Femur (tissue), 1 donor: ENCODE measurements at regions not wholly inside any gene's neighbourhood (a gene's known extent, or its start where the extent isn't known, plus 50 kb on each side); places are given as distances from the start of the nearest gene placed in this dataset.

Experiments
- DNase-seq: peaks from one replicate; pipeline ENCODE4 v3.0.0-alpha.2; 2017

GRCh38 chr2:6641956-6642355, 223.8 kb downstream of the CMPK2 start:
- DNase-seq, result no peak

- DNase-seq, result no peak
Observed at GRCh38 chr2:6644261-6644660, 221.4 kb downstream of the CMPK2 start.

GRCh38 chr2:6645004-6645403, 220.7 kb downstream of the CMPK2 start:
- no peak for DNase-seq

- DNase-seq, result no peak
Observed at GRCh38 chr2:6645672-6646071, 220.0 kb downstream of the CMPK2 start.

GRCh38 chr2:6647046-6647445, 218.7 kb downstream of the CMPK2 start:
- DNase-seq, result peak; percentile 28

- DNase-seq, result peak; percentile 56
Observed at GRCh38 chr2:6648596-6649247, 217.0 kb downstream of the CMPK2 start.

- DNase-seq, result no peak
Observed at GRCh38 chr2:6650311-6650710, 215.4 kb downstream of the CMPK2 start.

GRCh38 chr2:6652251-6652650, 213.5 kb downstream of the CMPK2 start:
- DNase-seq, result no peak

GRCh38 chr2:6653281-6653750, 212.4 kb downstream of the CMPK2 start:
- no peak for DNase-seq

- DNase-seq, result no peak
Observed at GRCh38 chr2:6654279-6654678, 211.4 kb downstream of the CMPK2 start.

GRCh38 chr2:6656633-6657032, 209.1 kb downstream of the CMPK2 start:
- no peak for DNase-seq

- DNase-seq, result no peak
Observed at GRCh38 chr2:6657136-6657535, 208.6 kb downstream of the CMPK2 start.

GRCh38 chr2:6657855-6658254, 207.9 kb downstream of the CMPK2 start:
- DNase-seq, result no peak

GRCh38 chr2:6664332-6665061, 201.2 kb downstream of the CMPK2 start:
- DNase-seq, result no peak

- no peak for DNase-seq
Observed at GRCh38 chr2:6665093-6666045, 200.3 kb downstream of the CMPK2 start.

- no peak for DNase-seq
Observed at GRCh38 chr2:6667326-6667725, 198.4 kb downstream of the CMPK2 start.

- DNase-seq, result no peak
Observed at GRCh38 chr2:6671913-6672312, 193.8 kb downstream of the CMPK2 start.

- DNase-seq, result no peak
Observed at GRCh38 chr2:6674381-6674780, 191.3 kb downstream of the CMPK2 start.

GRCh38 chr2:6675791-6676190, 189.9 kb downstream of the CMPK2 start:
- DNase-seq, result no peak

GRCh38 chr2:6676241-6676640, 189.5 kb downstream of the CMPK2 start:
- no peak for DNase-seq

GRCh38 chr2:6676776-6677175, 188.9 kb downstream of the CMPK2 start:
- no peak for DNase-seq

- no peak for DNase-seq
Observed at GRCh38 chr2:6679471-6679870, 186.2 kb downstream of the CMPK2 start.

- DNase-seq, result no peak
Observed at GRCh38 chr2:6683516-6683915, 182.2 kb downstream of the CMPK2 start.
